HG02885 (cell line): ENCODE measurements at regions not wholly inside any gene's neighbourhood (a gene's known extent, or its start where the extent isn't known, plus 50 kb on each side); places are given as distances from the start of the nearest gene placed in this dataset.
"Not testable (repeated sequence)": the region's sequence is repeated elsewhere in the genome, so short reads cannot be mapped to it uniquely, and the experiment has no call there.

Experiments
- ATAC-seq: cut with Tn5 transposase; IDR thresholded peaks from one replicate; pipeline ENCODE4 v1.9.1; 2021; ENCODE audit warnings: mild to moderate bottlenecking; ENCODE audit not compliant: unreplicated experiment, poor library complexity

- no peak for ATAC-seq
These were observed 314.2 kb downstream of the PID1 start for GRCh38 chr2:228956701-228957474.

- ATAC-seq, result no peak
These were observed 321.3 kb downstream of the PID1 start for GRCh38 chr2:228949831-228950230.

GRCh38 chr2:228945710-228946109 lies 325.4 kb downstream of the PID1 start:
- ATAC-seq, result no peak

GRCh38 chr2:228942856-228943255 lies 328.2 kb downstream of the PID1 start:
- no peak for ATAC-seq

GRCh38 chr2:228938629-228939028 lies 332.5 kb downstream of the PID1 start:
- ATAC-seq, result no peak

GRCh38 chr2:228927028-228928010 lies 343.8 kb downstream of the PID1 start:
- ATAC-seq, result no peak

- ATAC-seq, result no peak
These were observed 351.3 kb downstream of the PID1 start for GRCh38 chr2:228919808-228920207.

- ATAC-seq, result no peak
These were observed 353.9 kb downstream of the PID1 start for GRCh38 chr2:228917220-228917619.

- ATAC-seq, result no peak
These were observed 354.5 kb downstream of the PID1 start for GRCh38 chr2:228916416-228917090.

GRCh38 chr2:228913176-228913575 lies 357.9 kb downstream of the PID1 start:
- ATAC-seq, result no peak

GRCh38 chr2:228910872-228911271 lies 360.2 kb downstream of the PID1 start:
- ATAC-seq, result not testable (repeated sequence)

GRCh38 chr2:228902176-228902575 lies 368.9 kb downstream of the PID1 start:
- ATAC-seq, result no peak

GRCh38 chr2:228901531-228901930 lies 369.6 kb downstream of the PID1 start:
- no peak for ATAC-seq

GRCh38 chr2:228878138-228878537 lies 392.9 kb downstream of the PID1 start:
- ATAC-seq, result no peak

- no peak for ATAC-seq
These were observed 394.8 kb downstream of the PID1 start for GRCh38 chr2:228876276-228876675.

- ATAC-seq, result no peak
These were observed 395.8 kb downstream of the PID1 start for GRCh38 chr2:228875152-228875900.

- no peak for ATAC-seq
These were observed 400.1 kb downstream of the PID1 start for GRCh38 chr2:228871012-228871411.

GRCh38 chr2:228869636-228870264 lies 401.3 kb downstream of the PID1 start:
- no peak for ATAC-seq

- ATAC-seq, result no peak
These were observed 403.7 kb downstream of the PID1 start for GRCh38 chr2:228867406-228867805.

GRCh38 chr2:228866781-228867180 lies 404.3 kb downstream of the PID1 start:
- no peak for ATAC-seq
